ENCODE measurements at regions not wholly inside any gene's neighbourhood (a gene's known extent, or its start where the extent isn't known, plus 50 kb on each side); places are given as distances from the start of the nearest gene placed in this dataset.

GRCh38 chr2:235195921-235196320 lies 244.1 kb downstream of the SH3BP4 start:
- Histone ChIP-seq H3K36me3 (ENCODE audit: control insufficient read depth, insufficient read depth, low read length) (no peaks in the 10 kb centered on the region), H3K27me3 (replicated peaks; ENCODE audit: control insufficient read depth, insufficient read depth, low read length) (no peaks in the 10 kb centered on the region), H3K9me3 (no peaks in the 10 kb centered on the region), H3K4me1 (no peaks in the 10 kb centered on the region), H3K4me3 (ENCODE audit: low read depth, low read length) (no peak overlapping the region)
- Mint-ChIP-seq H3K9me3 (ENCODE audit: unreplicated experiment) (no peaks in the 10 kb centered on the region), H3K36me3 (ENCODE audit: insufficient read depth, unreplicated experiment) (no peaks in the 10 kb centered on the region), H3K4me1 (ENCODE audit: low read depth, unreplicated experiment) (no peaks in the 10 kb centered on the region), H3K4me3 (ENCODE audit: unreplicated experiment) (no peak overlapping the region), H3K27ac (ENCODE audit: unreplicated experiment) (no peak overlapping the region), H3K27me3 (ENCODE audit: insufficient read depth, unreplicated experiment) (peaks cover 5% of the 10 kb centered on the region)
- POLR2A ChIA-PET = no interaction called here
- DNase-seq = no peak
- CTCF ChIA-PET = no interaction called here
- TF ChIP-seq CTCF (IDR thresholded peaks at IDR 0.05; ENCODE audit: insufficient read depth in 1 of 2, low read depth in 1 of 2, low read length in 1 of 2, severe bottlenecking in 1 of 2, unreplicated experiment in 1 of 2) = no peak
- intact Hi-C loops (cut with micrococcal nuclease; ENCODE audit: unreplicated experiment) = no loop called here
- no TSS peak for BruUV-seq (replicated peaks)

DNA sequence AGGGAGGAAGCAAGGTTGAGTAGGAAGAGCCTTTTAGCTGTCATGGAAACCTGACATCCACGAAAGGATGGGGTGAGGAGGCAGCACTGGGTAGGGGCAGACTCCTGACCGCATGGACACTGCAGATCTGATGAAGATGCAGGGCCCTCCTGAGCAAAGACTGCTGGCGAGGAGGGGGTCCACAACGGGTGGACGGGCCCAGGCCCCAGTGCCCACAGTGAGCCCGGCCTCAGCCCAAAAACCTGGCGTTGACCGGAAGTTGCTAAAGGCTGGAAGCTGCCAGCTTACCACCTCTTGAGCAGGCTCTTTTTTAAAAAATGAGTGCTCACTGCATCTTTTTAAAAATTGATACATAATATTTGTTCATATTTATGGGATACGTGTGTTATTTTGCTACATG lies 247.3 kb downstream of the SH3BP4 start:
- H3K9me3 Mint-ChIP-seq (ENCODE audit: unreplicated experiment) = no peaks in the 10 kb centered on the region
- Histone ChIP-seq H3K36me3 (ENCODE audit: control insufficient read depth, insufficient read depth, low read length) (no peaks in the 10 kb centered on the region), H3K27me3 (replicated peaks; ENCODE audit: control insufficient read depth, insufficient read depth, low read length) (no peaks in the 10 kb centered on the region), H3K4me3 (ENCODE audit: low read depth, low read length) (no peak overlapping the region), H3K9me3 (no peaks in the 10 kb centered on the region), H3K4me1 (no peaks in the 10 kb centered on the region)
- H3K27me3 Mint-ChIP-seq (ENCODE audit: insufficient read depth, unreplicated experiment) = peaks cover 2% of the 10 kb centered on the region
- DNase-seq = no peak
- intact Hi-C loops (cut with micrococcal nuclease; ENCODE audit: unreplicated experiment) = no loop called here
- ChIA-PET POLR2A (no interaction called here), CTCF (no interaction called here)
- BruUV-seq (replicated peaks) = no TSS peak
- no peak overlapping the region for H3K27ac Mint-ChIP-seq (ENCODE audit: unreplicated experiment)
- no peak overlapping the region for H3K4me3 Mint-ChIP-seq (ENCODE audit: unreplicated experiment)
- TF ChIP-seq CTCF (IDR thresholded peaks at IDR 0.05; ENCODE audit: insufficient read depth in 1 of 2, low read depth in 1 of 2, low read length in 1 of 2, severe bottlenecking in 1 of 2, unreplicated experiment in 1 of 2) = no peak
- H3K4me1 Mint-ChIP-seq (ENCODE audit: low read depth, unreplicated experiment) = no peaks in the 10 kb centered on the region
- H3K36me3 Mint-ChIP-seq (ENCODE audit: insufficient read depth, unreplicated experiment) = peaks cover 4% of the 10 kb centered on the region

- no peak for DNase-seq
- no peak for TF ChIP-seq CTCF (IDR thresholded peaks at IDR 0.05; ENCODE audit: insufficient read depth in 1 of 2, low read depth in 1 of 2, low read length in 1 of 2, severe bottlenecking in 1 of 2, unreplicated experiment in 1 of 2)
- Histone ChIP-seq H3K9me3 (no peaks in the 10 kb centered on the region), H3K36me3 (ENCODE audit: control insufficient read depth, insufficient read depth, low read length) (no peaks in the 10 kb centered on the region), H3K4me1 (no peaks in the 10 kb centered on the region), H3K4me3 (ENCODE audit: low read depth, low read length) (no peak overlapping the region), H3K27me3 (replicated peaks; ENCODE audit: control insufficient read depth, insufficient read depth, low read length) (no peaks in the 10 kb centered on the region)
- Mint-ChIP-seq H3K4me1 (ENCODE audit: low read depth, unreplicated experiment) (no peaks in the 10 kb centered on the region), H3K9me3 (ENCODE audit: unreplicated experiment) (no peaks in the 10 kb centered on the region), H3K4me3 (ENCODE audit: unreplicated experiment) (no peak overlapping the region), H3K36me3 (ENCODE audit: insufficient read depth, unreplicated experiment) (peaks cover 4% of the 10 kb centered on the region), H3K27ac (ENCODE audit: unreplicated experiment) (no peak overlapping the region), H3K27me3 (ENCODE audit: insufficient read depth, unreplicated experiment) (peaks cover 2% of the 10 kb centered on the region)
- intact Hi-C loops (cut with micrococcal nuclease; ENCODE audit: unreplicated experiment) = no loop called here
- ChIA-PET CTCF (no interaction called here), POLR2A (no interaction called here)
- no TSS peak for BruUV-seq (replicated peaks)
Observed at GRCh38 chr2:235200216-235200615, 248.4 kb downstream of the SH3BP4 start.
